Aorta (tissue), 5 donors: ENCODE measurements at regions not wholly inside any gene's neighbourhood (a gene's known extent, or its start where the extent isn't known, plus 50 kb on each side); places are given as distances from the start of the nearest gene placed in this dataset.

Source experiments
- ATAC-seq: fragments of 200-7000 bp; cut with Tn5 transposase; one replicate; pipeline ENCODE4 v1.9.1; 2022; ENCODE audit warnings: moderate library complexity; ENCODE audit not compliant: low FRiP score
- DNase-seq, 2 donors: peaks; one replicate each; pipeline ENCODE4 v3.0.0-alpha.2; 2020
- H3K27ac ChIP-seq, 2 donors: one replicate each; pipeline ENCODE4 v1.5.1; 2013; ENCODE audit warnings: low read length in 2 of 2, mild to moderate bottlenecking in 2 of 2, moderate library complexity in 2 of 2, control low read depth in 1 of 2, inconsistent platforms in 1 of 2, low read depth in 1 of 2
- H3K27me3 ChIP-seq, 2 donors: one replicate each; pipeline ENCODE4 v1.6.1; 2013; ENCODE audit warnings: control low read depth in 1 of 2, low read length in 1 of 2, mild to moderate bottlenecking in 1 of 2, moderate library complexity in 1 of 2; ENCODE audit not compliant: insufficient read depth in 2 of 2, control insufficient read depth in 1 of 2
- H3K36me3 ChIP-seq, 2 donors: one replicate each; pipeline ENCODE4 v1.6.1; 2013; ENCODE audit warnings: control low read depth in 1 of 2, low read length in 1 of 2, mild to moderate bottlenecking in 1 of 2; ENCODE audit not compliant: insufficient read depth in 2 of 2, control insufficient read depth in 1 of 2
- H3K4me1 ChIP-seq, 2 donors: one replicate each; pipeline ENCODE4 v1.6.1; 2013; ENCODE audit warnings: low read length in 2 of 2, control low read depth in 1 of 2, mild to moderate bottlenecking in 1 of 2, moderate library complexity in 1 of 2; ENCODE audit not compliant: insufficient read depth in 2 of 2, control insufficient read depth in 1 of 2
- H3K4me3 ChIP-seq, 2 donors: one replicate each; pipeline ENCODE4 v1.5.1; 2013; ENCODE audit warnings: low read length in 2 of 2, control low read depth in 1 of 2, mild to moderate bottlenecking in 1 of 2
- H3K9me3 ChIP-seq: one replicate; pipeline ENCODE4 v1.6.1; 2013; ENCODE audit warnings: mild to moderate bottlenecking, low read length; ENCODE audit not compliant: control insufficient read depth
- WGBS, 2 donors: extraction: QIAGEN DNeasy Blood & Tissue Kit; methylation state at CpG; one replicate each; pipeline ENCODE4 v1.1.7; 2013; 5-methylcytosine and 5-hydroxymethylcytosine counted together
- intact Hi-C, 2 donors: fragments of 100-400 bp; cut with DNase I; formaldehyde crosslinking; loops; one replicate each; pipeline versions ENCODE4 v1.14.2 to v1.15.0; 2022
- donor health status: healthy with polysubstance abuse.
- donor health status: Bipolar disorder and iron deficiency.
- donor health status: DM: no; HTN: no; CAD: no.
- donor health status: DM: no; HTN: no; CAD: no.
- donor health status: DM: yes; HTN: yes; CAD: no.

DNA sequence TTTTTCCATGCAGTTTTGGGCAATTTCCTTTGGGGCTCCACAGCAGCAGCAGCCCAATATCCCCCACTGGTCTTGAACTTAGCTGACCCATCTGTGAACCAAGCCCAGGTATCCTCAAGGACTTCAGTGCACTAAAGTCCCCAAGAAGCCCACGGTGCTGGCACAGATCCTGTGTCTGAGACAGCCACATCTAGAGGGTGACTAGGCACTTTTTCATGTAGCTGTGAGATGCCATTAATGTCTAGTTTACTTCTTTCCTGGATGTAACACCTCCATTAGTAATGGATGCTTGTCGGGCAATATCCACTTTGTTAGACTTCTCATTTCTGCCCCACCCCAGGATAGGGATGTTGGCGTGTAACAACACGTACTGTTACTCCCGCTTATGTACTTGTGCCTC is 117.9 kb downstream of the GPCPD1 start:
- intact Hi-C loops, result no loop called here
- 95 to 96% methylated on average over 5 of the region's 5 CpGs for WGBS, 2 donors
- no peak overlapping the region for H3K4me3 ChIP-seq
- no peaks in the 10 kb centered on the region for H3K4me1 ChIP-seq
- H3K27ac ChIP-seq, result no peak overlapping the region
- no peak for ATAC-seq
- H3K9me3 ChIP-seq, result peaks cover 14% of the 10 kb centered on the region
- no peak for DNase-seq
- peaks cover 0 to 9% of the 10 kb centered on the region in 2 donors for H3K36me3 ChIP-seq
- no peaks in the 10 kb centered on the region for H3K27me3 ChIP-seq

DNA sequence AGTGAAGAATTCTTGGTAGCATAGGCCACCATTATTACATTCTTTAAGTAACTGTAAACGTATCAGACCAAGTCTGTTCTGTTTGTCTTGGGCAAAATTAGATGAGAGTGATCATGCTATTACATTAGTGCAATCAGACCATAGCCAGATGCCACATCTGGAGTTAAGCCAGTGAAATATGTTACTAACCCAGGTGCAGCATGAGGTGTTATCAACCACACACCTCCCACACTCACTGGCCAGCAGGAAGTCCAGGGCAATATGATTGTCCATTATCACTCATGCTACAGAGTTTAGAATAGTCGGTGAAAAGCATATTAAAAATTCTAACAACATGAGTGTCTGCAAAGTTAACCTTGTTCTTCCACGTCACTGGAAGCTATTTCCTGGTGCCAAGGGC is 119.4 kb downstream of the GPCPD1 start:
- H3K4me1 ChIP-seq, result no peaks in the 10 kb centered on the region
- WGBS, 2 donors, result 60 to 71% methylated on average over 3 of the region's 3 CpGs
- intact Hi-C loops, result no loop called here
- peaks cover 0 to 6% of the 10 kb centered on the region in 2 donors for H3K36me3 ChIP-seq
- H3K27ac ChIP-seq, result no peak overlapping the region
- H3K27me3 ChIP-seq, result no peaks in the 10 kb centered on the region
- no peak overlapping the region for H3K4me3 ChIP-seq
- peaks cover 11% of the 10 kb centered on the region for H3K9me3 ChIP-seq
- ATAC-seq (no peak), DNase-seq (no peak)

DNA sequence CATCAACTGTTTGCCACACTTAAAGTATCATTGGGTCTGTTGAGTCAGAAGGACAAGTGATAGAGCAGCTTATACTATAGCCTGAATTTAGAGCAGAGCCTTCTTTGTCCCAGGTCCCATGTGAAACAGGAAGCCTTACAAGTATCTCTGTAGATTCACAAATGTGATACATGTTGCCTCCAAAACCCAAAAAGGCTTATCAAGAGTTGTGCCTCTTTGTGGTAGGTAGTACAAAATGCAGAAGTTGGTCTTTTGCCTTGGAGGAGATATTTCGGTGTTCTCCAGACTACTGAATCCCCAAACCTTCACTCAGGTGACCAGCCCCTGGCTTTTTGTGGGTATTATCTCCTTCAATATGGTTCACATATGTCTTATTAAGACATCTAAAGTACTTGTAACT is 121.2 kb downstream of the GPCPD1 start:
- 73 to 81% methylated on average over 1 of the region's 1 CpG for WGBS, 2 donors
- intact Hi-C loops, result no loop called here
- H3K4me3 ChIP-seq, result no peak overlapping the region
- no peaks in the 10 kb centered on the region for H3K4me1 ChIP-seq
- ATAC-seq (no peak), DNase-seq (no peak)
- H3K27ac ChIP-seq, result no peak overlapping the region
- H3K27me3 ChIP-seq, result no peaks in the 10 kb centered on the region
- H3K36me3 ChIP-seq, result no peaks in the 10 kb centered on the region
- peaks cover 5% of the 10 kb centered on the region for H3K9me3 ChIP-seq

DNA sequence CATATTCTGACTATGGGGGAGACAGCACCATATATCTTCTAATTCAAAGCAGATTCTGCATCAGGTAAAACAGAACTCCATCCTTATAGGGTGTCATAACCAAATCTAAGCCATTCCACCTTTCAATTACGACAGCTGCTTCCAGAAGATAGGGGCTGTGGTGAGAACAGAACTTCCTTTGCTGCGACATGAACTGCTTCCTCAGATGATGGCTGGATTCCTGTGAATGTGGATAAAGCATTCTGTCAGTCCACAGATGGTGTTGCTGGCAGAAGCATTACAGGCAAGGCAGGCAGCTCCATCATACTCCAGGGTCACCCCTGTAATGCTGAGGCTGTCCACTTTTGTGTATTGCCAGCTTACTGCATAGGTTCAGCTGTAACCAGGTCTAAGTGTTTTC is 122.0 kb downstream of the GPCPD1 start:
- Histone ChIP-seq H3K4me3 (no peak overlapping the region), H3K27ac (no peak overlapping the region), H3K4me1 (no peaks in the 10 kb centered on the region), H3K27me3 (no peaks in the 10 kb centered on the region), H3K9me3 (peaks cover 5% of the 10 kb centered on the region), H3K36me3 (no peaks in the 10 kb centered on the region)
- no peak for DNase-seq
- ATAC-seq, result no peak
- intact Hi-C loops, result no loop called here
- WGBS, 2 donors, result 54 to 63% methylated on average over 2 of the region's 2 CpGs

DNA sequence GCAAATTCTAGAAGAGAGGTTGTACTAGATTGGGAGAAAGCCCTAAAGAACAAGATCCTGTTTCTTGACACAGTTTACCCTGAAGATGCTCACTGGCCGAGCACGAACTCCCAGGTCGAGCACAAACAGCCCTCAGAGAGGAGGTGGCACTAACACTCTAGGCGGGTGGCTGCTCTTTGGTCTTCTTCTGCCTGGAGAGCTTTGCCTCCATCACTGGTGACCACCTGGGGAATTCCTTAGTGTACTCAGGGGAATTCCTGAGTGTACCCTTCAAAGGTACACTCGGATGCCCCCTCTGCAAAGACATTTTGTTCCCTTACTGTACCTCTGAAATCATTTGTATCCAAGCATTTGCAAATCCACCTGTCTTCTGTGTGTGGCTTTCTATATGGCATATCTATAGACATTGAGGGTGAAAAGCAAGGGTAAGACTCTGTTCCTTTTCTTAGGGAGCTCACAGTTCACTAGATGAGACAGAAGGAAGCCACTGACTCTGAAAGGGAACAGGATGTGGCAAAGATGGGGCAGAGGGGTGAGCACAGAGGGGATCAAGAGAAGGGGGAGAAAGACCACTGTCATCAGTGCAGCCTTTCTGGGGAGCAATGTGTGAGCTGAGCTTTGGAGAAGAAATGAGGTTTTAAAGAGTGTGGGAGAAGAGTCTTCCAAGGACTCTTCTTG is 124.3 kb downstream of the GPCPD1 start:
- intact Hi-C loops, result no loop called here
- no peak overlapping the region for H3K4me3 ChIP-seq
- 70 to 78% methylated on average over 5 of the region's 5 CpGs for WGBS, 2 donors
- H3K9me3 ChIP-seq, result peaks cover 3% of the 10 kb centered on the region
- DNase-seq (no peak), ATAC-seq (no peak)
- no peak overlapping the region for H3K27ac ChIP-seq
- H3K4me1 ChIP-seq, result no peaks in the 10 kb centered on the region
- no peaks in the 10 kb centered on the region for H3K36me3 ChIP-seq
- H3K27me3 ChIP-seq, result no peaks in the 10 kb centered on the region

DNA sequence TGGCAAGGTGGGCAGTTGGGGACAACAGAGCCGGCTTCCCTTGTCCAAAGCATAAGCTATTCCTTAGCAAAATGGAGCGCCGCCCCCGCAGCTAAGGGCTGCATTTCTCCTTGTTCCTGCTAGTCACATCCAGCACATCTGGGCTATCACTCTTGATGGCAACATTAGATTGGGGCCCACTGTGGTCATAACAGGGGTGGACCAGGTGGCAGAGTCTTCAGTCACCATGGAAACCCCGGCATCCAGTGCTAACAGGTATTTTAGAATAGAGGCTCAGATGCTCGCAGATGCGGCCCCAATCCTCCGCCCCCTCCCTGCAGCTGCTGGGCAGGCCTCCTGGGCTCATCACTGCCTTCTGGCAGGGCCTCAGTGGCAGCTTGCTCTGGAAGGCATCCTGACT is 125.9 kb downstream of the GPCPD1 start:
- WGBS, 2 donors, result 79 to 80% methylated on average over 8 of the region's 8 CpGs
- intact Hi-C loops, result no loop called here
- H3K4me1 ChIP-seq, result no peaks in the 10 kb centered on the region
- no peaks in the 10 kb centered on the region for H3K27me3 ChIP-seq
- ATAC-seq, result no peak
- no peaks in the 10 kb centered on the region for H3K36me3 ChIP-seq
- no peak overlapping the region for H3K4me3 ChIP-seq
- no peak overlapping the region for H3K27ac ChIP-seq
- DNase-seq, result no peak
- H3K9me3 ChIP-seq, result peaks cover 3% of the 10 kb centered on the region

DNA sequence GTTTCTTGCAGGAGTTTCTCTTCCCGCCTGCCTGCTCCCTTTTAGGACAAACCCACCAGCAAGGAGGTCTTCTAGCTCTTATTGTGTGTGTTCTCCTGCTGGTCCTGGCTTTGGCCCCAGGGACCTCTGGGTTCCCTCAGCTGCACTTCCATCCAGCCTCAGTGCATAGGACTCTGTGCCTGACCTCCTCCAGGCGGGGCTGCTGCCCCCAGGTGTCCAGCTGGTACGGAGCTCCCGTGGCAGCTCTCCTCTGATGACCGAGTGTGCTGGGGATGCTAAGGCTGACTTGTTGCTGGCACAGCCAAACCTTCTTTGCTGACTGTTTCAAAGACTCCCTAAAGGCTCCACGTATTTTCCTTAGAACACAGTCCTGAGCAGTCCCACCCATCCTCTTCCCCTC is 126.5 kb downstream of the GPCPD1 start:
- DNase-seq (no peak), ATAC-seq (no peak)
- 48 to 53% methylated on average over 6 of the region's 6 CpGs for WGBS, 2 donors
- Histone ChIP-seq H3K36me3 (no peaks in the 10 kb centered on the region), H3K4me3 (no peak overlapping the region), H3K27me3 (no peaks in the 10 kb centered on the region), H3K4me1 (no peaks in the 10 kb centered on the region), H3K27ac (no peak overlapping the region), H3K9me3 (peaks cover 3% of the 10 kb centered on the region)
- intact Hi-C loops, result no loop called here

DNA sequence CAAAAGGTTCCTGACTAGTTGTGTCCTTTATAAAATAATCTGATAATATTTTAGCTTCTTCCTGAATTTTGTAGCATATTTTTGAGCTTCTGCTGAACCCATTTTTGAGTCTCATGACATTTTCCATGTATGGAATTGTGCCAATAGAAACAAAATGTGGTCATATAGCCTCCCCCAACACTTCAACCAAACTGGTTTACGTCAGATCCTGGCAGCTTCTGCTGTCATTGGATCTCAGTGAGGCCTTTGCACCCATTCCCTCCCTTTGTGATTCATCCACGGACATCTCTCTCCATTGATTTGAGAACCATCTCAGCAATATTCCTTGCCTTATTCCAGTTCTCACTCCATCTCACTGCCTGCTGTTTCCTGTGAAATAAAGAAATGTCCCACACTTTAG is 128.0 kb downstream of the GPCPD1 start:
- 21 to 30% methylated on average over 2 of the region's 2 CpGs for WGBS, 2 donors
- DNase-seq (no peak), ATAC-seq (no peak)
- Histone ChIP-seq H3K4me3 (no peak overlapping the region), H3K9me3 (no peaks in the 10 kb centered on the region), H3K27me3 (no peaks in the 10 kb centered on the region), H3K4me1 (no peaks in the 10 kb centered on the region), H3K36me3 (no peaks in the 10 kb centered on the region), H3K27ac (no peak overlapping the region)
- intact Hi-C loops, result no loop called here

DNA sequence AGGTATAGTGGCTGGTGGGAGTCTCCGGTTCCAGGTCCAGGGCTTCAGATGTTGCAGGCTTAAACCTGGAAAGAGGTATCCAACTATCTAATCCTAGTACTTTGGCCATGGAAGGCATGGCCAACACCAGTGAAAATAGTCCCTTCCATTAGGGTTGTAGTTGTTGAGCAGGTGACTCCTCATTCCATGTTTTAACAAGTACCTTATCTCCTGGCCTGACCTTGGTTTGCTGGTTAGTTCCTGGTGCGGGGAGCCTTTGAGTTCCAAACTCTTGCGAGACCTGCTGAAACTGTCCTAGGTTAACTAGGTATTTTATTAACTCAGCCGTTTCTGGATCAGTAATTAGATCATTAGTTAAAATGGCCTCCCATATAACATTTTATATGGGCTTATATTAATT is 128.9 kb downstream of the GPCPD1 start:
- 90 to 91% methylated on average over 4 of the region's 4 CpGs for WGBS, 2 donors
- Histone ChIP-seq H3K27me3 (no peaks in the 10 kb centered on the region), H3K36me3 (no peaks in the 10 kb centered on the region), H3K4me3 (no peak overlapping the region), H3K9me3 (no peaks in the 10 kb centered on the region), H3K27ac (no peak overlapping the region), H3K4me1 (no peaks in the 10 kb centered on the region)
- intact Hi-C loops, result no loop called here
- ATAC-seq (no peak), DNase-seq (no peak)
